WTC11 (cell line): ENCODE measurements at regions not wholly inside any gene's neighbourhood (a gene's known extent, or its start where the extent isn't known, plus 50 kb on each side); places are given as distances from the start of the nearest gene placed in this dataset.

Experiments
- ATF6 ChIP-seq: sonication (generic); formaldehyde crosslinking; IDR thresholded peaks from 2 replicates; pipeline ENCODE4 v1.8.1; 2023; ENCODE audit warnings: mild to moderate bottlenecking, missing genetic modification reagents
- CTCF ChIP-seq: fragments of 200-600 bp; IDR thresholded peaks from 2 replicates; pipeline ENCODE4 v1.8.0; 2022; ENCODE audit warnings: antibody characterized with exemption
- ELF4 ChIP-seq: sonication (generic); formaldehyde crosslinking; IDR thresholded peaks from 2 replicates; pipeline ENCODE4 v1.8.1; 2022; ENCODE audit warnings: low read depth, mild to moderate bottlenecking, moderate library complexity, missing genetic modification reagents
- KAT7 ChIP-seq: sonication (generic); formaldehyde crosslinking; IDR thresholded peaks from 2 replicates; pipeline ENCODE4 v1.8.1; 2023; ENCODE audit warnings: missing genetic modification reagents, mild to moderate bottlenecking, borderline replicate concordance
- NFE2L1 ChIP-seq: sonication (generic); formaldehyde crosslinking; IDR thresholded peaks from 2 replicates; pipeline ENCODE4 v1.8.1; 2023; ENCODE audit warnings: missing genetic modification reagents
- NFYB ChIP-seq: sonication (generic); formaldehyde crosslinking; conservative IDR thresholded peaks from 2 replicates; pipeline ENCODE4 v1.8.0; 2022; ENCODE audit warnings: low read depth, missing genetic modification reagents
- NR2C2 ChIP-seq: sonication (generic); formaldehyde crosslinking; IDR thresholded peaks from 2 replicates; pipeline ENCODE4 v1.8.0; 2022; ENCODE audit warnings: mild to moderate bottlenecking, missing genetic modification reagents
- ZBTB21 ChIP-seq: sonication (generic); formaldehyde crosslinking; IDR thresholded peaks from 2 replicates; pipeline ENCODE4 v1.8.1; 2023; ENCODE audit warnings: mild to moderate bottlenecking, missing genetic modification reagents, borderline replicate concordance
- ZNF317 ChIP-seq: sonication (generic); formaldehyde crosslinking; IDR thresholded peaks from 2 replicates; pipeline ENCODE4 v1.8.1; 2023; ENCODE audit warnings: low read depth, mild to moderate bottlenecking, moderate library complexity, missing genetic modification reagents, borderline replicate concordance

- TF ChIP-seq NR2C2 (CRISPR knock-in tag): no peak
- TF ChIP-seq NFYB (CRISPR knock-in tag): no peak
- no peak for TF ChIP-seq ATF6 (CRISPR knock-in tag)
- TF ChIP-seq NFE2L1: no peak
- TF ChIP-seq ELF4: no peak
- TF ChIP-seq KAT7 (CRISPR knock-in tag): no peak
- no peak for TF ChIP-seq CTCF
- TF ChIP-seq ZBTB21 (CRISPR knock-in tag): no peak
- no peak for TF ChIP-seq ZNF317
These were observed 192.7 kb upstream of the SLC35B3 start for GRCh38 chr6:8628063-8628462.
